HG02885 (cell line): ENCODE measurements at regions not wholly inside any gene's neighbourhood (a gene's known extent, or its start where the extent isn't known, plus 50 kb on each side); places are given as distances from the start of the nearest gene placed in this dataset.
A peak's percentile ranks its signal among the peaks of the same experiment; 100 is the strongest.

Experiments
- ATAC-seq: cut with Tn5 transposase; IDR thresholded peaks from one replicate; pipeline ENCODE4 v1.9.1; 2021; ENCODE audit warnings: mild to moderate bottlenecking; ENCODE audit not compliant: unreplicated experiment, poor library complexity

DNA sequence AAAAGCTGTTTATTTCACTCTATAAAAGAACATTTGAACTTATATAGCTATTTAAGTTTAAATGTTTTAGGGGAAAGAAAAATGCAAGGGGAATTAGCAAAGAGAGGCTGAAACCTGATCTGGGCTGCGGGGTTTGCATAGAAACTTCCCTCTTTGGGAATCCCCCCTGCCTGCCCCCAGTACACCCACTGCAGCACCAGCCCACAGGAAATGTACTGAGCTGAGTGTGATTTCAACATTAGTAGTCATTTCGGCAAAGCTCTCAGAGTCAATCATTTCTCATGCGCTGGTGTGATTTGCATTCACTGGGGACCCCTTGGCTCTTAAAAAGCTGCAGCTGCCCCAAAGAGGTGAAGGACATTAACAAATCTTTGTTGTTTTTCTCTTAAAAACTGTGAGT lies 859.4 kb downstream of the MAFB start:
- peak; percentile 85 for ATAC-seq

DNA sequence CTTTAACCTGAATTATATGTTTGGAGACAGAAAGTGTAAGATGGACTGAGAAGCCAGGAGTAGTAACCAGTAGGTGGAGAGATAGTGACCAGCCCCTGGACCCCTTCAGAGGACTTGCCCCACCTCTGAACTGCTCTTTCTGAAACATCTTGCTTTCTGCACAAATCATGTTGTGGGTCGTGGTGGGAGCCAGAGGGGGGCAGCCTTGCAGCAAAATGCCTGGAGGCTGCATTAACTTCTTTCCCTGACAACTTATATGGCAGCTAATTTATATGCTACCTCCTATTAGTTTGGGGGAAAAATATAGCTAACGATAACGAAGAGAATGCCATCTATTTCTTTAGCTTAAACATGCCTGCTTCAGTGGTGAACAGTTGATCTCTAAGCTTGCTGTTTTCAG lies 859.8 kb downstream of the MAFB start:
- peak; percentile 4 for ATAC-seq

DNA sequence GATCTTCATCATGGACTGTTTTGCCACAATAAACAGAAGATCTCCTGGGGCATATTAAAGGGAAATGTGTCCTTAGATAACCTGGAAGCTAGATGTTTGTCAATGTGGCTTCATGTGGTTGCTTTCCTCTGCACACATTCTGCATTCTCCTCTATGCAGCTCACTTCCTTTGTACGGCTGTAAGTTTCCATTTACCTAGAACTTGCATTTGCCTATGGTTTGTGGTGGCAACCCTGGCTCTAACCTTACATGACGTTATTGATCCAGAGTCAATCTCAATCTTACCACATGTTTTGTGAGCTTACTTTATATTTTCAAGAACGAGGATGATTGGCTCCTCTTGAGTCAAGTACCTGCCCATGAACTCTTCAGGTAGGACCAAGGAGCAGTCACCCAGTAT lies 863.1 kb downstream of the MAFB start:
- peak; percentile 68 for ATAC-seq

DNA sequence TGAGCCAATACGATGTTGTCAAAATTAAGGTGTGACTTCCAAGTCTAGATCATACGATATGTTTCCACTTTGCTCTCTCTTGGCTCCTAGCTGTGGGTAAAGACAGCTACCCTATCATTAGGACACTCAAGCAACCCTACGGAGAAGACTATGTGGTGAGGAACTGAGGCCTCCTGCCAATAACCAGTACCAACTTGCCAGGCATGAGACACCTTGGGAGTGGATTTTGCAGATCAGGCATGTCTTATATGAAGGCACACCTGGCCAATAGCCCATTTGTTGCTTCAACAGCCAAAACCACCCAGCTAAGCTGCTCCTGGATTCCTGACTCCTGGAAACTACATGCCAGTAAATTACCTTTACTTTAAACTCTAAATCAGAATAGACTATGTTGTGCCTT lies 863.4 kb downstream of the DHX35 start:
- no peak for ATAC-seq

DNA sequence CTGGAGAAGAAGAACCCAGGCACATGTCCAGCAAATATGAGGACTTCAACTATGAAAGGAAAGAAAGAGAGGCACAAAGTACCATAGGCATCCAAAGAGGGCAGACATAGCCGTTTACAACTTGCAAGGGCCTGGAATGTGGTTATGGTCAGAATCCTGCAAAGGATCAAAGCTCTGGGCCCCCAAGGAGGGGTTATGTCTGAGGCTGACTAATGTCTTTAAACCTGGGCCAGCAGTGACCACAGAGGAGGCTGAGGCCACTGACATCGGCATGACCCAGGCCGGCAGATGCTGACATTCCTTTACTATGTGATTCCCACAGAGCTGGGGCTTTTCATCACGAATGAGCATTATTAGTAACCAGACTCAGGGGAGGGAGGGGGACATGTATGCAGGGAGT lies 861.1 kb downstream of the DHX35 start:
- no peak for ATAC-seq

DNA sequence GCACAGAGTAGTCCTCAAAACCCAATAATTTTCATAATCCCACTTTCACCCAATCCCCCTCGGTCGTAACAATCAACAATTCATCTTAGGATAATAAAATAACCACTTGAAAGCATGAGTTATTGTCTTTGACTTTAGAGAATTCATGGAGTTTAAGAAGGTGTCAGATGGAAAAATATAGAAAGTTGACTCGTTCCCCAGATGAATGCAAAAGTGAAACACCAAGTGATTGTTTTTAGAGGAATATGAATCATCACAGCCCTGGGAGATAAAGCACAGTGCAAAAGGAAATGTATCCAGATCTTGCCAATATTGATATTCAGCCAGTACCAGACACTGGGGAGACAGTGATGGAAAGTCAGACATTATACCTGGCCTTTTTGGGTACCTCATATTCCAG lies 860.5 kb downstream of the DHX35 start:
- ATAC-seq: no peak

DNA sequence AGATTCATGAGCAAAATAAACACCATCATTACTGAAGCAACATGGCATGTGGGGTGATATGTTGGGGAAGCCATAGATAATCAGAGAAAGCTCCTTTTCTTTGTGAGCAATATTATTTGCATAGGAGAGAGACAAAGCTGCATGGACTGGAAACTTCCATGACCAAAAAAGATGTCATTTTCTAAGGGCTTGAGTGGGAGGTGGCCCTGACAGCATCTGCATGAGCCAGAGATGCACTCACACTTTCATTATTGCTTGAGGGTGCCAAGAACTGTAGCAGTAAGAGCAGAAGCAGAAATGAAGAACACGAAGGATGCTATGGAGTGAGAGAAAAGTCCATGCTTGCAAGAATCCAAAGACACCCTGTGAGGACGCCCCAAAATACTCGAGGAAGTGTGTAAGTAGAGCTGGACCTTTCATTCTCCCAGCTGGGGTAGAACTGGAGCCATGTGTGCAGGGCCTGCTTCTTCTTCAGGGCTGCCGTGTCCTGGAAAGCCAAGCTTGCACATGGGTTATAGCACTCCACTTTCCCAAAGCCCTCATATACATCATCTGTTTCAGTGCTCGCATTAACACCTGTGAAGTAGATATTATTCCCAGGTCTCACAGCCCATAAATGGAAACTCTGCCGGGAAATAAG lies 851.2 kb downstream of the DHX35 start:
- peak; percentile 79 for ATAC-seq

DNA sequence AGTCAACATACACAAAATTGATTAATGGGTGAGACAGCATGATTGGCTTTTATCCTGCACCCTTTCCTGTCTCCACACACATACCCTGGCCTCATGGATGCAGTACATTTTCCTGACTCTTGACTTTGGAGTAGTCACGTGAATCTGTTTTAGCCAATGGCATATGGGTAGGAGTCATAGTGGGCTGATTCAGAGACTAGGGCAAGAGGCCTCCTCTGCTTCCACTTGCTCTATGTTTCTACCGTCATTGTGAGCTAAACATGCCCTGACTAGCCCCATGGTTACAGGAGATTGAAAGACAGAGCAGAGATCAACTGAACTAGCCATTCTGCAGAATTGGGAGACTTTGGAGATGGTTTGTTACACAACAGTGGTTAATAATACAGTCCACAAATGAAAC lies 850.0 kb downstream of the DHX35 start:
- no peak for ATAC-seq

DNA sequence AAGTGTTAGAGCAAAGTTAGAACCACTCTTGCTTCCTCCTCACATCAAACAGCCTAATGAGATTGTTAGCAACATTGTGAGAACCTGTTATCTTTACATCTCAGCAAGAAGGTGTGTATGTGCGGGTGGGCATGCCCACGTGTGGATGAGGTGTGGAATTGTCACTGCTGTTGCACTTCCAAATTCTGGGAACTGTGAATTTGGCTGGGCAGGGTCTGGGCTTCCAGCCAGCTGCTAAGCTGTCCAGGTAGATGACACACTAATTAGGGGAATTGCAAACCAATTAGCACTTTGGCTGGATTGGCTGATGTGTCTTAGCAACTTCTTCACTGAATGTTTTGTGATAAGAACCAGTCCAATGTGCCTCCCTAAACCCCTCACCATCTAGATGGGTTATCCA lies 848.2 kb downstream of the DHX35 start:
- no peak for ATAC-seq

DNA sequence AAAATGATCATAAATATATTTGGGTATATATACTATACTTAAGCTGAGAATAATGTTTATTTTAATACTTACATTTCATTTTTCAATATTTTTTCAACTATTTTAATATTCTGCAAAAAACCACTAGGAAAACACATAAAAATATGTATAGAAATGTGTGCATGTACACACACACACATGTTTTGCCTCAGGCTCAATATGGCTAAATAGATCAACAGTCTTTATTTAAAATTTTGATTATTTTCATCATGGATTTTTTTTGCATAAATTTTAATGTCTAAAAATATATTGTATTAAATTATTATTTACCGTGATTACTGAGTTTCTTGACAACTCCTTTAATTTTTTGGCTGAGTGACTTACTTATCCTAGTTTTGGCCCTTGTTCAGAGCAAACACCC lies 846.5 kb downstream of the DHX35 start:
- ATAC-seq: no peak

DNA sequence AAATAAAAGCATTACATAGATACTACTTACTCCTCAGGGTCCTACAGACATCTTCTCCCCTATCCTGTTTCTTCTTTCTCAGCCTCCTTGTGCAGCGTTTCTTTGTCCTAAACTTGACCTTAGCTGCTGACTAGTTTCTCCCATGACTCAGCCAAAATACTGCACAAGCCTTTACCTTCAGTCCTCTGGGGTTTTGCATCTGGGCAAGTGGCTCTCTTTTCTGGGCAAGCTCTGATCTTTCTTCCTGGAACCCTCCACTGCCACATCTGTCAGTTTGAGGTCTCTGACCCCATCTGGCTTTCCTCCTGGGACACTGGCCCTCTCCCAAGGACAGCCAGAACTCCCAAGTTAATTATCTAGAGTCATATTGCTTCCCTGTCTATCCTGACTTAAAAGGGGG lies 838.4 kb downstream of the DHX35 start:
- ATAC-seq: peak; percentile 61

DNA sequence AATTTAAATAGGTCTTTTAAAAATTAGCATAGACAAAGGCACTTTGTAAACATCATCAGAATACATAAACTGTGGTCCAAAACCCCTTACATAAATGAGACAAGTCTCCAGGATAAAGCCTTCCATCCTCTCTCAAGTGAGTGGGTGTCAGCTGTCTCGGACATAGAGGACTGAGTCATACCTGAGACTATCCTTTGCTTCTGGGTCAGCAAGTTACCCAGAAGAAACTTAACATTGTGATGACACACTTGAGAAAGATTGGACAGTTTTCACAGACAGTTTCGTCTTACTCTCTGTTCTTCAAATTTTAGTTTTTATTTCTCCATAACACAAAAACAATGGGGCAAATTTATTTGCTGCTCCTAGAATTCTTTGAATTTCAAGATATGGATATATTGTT lies 838.0 kb downstream of the DHX35 start:
- peak; percentile 83 for ATAC-seq

DNA sequence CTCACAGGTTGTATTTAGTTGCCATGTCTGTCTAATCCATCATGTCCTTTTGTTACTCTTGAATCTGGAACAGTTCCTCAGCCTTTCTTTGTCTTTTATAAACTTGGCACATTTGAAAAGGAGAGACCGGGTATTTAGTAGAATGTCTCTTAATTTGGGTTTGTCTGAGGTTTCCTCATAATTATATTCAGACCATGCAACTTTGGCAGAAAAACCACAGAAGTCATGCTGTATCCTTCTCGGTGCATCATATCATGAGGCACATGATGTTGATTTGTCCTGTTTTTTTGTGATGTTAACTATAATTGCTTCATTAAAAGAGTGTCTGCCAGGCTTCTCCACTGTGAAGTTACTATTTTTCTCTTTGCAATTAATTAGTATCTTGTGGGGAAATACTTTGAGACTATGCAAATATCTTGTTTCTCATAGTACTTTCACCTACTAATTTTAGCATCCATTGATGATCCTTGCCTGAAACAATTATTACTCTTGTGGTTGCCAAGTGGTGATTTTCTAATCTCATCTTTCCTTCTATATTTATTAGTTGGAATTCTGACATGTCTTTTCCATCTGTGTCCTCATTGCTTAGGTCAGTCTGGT lies 837.3 kb downstream of the DHX35 start:
- no peak for ATAC-seq

DNA sequence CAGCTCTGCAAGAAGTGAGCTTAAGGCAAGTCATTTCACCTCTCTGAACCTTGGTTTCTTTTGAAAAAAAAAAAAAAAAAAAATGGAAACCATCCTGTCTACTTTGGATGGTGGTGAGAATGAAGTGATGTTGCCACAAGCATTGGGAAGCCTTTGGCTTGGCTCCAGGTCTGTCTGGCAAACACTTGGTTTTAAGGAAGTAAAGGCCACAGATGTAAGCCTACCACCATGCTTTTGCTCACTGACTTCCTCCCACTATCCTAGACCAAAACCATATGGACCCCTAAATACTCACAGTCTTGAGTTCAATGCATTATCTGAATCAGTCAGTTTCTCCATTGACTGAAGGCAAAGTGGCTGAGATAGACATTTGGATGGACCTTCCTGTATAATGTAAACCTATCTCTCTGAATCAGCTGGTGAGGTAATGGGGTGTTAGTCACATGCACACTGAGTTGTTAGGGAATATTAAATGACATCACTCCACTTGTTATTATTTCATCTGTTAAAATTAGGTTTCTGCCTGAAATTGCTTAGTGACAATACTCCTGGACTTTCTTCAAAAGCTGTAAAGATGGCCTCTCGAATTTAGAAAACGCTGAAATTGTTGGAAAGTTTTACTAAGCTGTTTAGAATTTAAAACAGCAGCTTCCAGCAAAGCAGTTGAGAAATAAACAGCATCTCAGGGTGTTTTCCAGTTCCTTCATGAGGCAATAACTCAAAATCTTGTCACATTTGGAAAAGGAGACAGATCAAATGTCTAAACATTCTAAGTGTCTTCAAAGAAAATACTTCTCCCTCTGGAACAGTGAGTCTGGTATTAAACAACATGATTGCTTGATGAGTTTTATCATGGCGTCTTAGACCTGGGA lies 833.5 kb downstream of the DHX35 start:
- ATAC-seq: no peak

DNA sequence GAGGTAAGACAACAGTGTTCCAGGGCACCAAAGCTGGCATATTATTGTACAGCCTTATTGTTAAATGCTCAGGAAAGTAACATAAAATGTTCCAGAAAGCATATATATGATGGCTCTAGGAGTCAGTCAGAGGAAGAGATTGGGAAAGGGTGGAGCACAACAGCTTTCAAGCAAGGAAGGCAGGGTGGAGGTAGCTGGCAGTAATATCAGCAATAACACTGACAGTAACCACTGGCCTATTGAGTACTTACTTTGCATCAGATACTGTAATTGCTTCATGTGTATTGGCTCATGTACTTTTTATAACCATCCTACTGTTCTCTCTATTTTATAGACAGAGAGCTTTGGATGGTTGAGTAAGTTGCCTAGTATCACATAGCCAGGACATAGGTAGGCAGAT lies 830.2 kb downstream of the DHX35 start:
- ATAC-seq: no peak

DNA sequence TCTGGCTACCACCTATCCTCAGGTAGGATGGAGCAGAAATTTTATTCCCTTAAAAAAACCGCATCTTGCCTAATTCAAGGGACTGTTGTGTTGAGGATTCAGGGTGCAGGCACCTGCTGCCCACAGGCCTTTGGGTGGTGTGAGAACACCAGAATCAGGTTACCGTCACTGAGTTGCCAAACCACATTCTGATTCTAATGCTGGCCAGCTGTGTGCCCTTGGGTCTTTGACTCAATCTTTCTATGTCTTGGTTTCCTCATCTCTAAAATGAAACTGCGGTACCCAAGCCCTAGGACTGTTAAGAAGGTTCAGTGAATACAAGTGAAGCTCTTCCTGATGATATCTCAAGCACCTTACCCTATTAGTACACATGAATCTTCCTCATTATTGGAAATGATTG lies 827.3 kb downstream of the DHX35 start:
- no peak for ATAC-seq

DNA sequence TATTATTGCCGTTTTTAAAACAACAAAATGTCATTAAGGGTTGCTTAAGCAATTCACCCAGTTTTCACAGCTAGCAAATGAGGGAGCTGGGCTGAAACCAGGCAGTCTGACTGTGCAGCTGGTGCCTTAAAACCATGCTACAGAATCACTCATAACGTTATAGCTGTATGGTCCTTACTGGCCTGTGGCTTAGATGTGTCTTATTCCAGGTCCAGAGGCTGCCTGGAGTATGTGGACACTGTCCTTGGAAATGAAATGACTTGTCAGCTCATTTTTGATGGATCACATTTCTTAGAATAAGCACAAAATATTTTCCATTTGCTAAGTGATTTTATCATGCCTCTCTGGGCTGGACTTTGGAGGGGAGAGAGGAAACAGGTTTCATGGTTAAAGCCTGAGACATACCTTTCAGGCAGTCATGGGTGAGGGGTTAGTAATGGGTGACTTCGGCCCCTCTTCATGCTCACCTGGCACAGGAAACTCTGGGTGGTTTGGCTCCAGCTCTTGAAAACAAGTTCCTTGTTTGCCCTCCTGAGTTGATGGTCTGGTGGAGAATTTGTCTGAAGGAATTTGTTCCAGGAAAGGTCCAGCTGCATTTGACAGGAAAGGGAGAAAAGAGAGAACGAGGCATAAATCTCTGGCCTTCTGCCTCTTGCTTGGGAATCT lies 823.2 kb downstream of the DHX35 start:
- no peak for ATAC-seq

DNA sequence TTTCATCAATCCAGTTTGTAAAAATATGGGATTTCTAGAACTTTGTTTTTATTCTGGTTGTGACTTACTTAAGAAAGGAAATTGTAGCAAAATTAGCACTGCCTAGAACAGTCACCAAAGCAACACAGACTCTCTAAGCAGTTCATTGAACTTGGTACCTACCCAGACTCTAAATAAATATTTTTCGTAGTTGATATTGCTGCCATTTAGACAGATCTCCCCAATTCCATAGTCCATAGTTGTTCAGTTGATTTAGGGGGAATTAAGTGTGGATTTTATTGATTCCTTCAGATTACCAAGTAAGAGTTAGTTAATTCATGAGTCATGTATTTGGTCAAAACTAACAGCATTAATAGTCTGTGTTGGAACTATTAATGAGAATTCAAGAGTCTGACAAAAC lies 822.5 kb downstream of the DHX35 start:
- ATAC-seq: no peak

DNA sequence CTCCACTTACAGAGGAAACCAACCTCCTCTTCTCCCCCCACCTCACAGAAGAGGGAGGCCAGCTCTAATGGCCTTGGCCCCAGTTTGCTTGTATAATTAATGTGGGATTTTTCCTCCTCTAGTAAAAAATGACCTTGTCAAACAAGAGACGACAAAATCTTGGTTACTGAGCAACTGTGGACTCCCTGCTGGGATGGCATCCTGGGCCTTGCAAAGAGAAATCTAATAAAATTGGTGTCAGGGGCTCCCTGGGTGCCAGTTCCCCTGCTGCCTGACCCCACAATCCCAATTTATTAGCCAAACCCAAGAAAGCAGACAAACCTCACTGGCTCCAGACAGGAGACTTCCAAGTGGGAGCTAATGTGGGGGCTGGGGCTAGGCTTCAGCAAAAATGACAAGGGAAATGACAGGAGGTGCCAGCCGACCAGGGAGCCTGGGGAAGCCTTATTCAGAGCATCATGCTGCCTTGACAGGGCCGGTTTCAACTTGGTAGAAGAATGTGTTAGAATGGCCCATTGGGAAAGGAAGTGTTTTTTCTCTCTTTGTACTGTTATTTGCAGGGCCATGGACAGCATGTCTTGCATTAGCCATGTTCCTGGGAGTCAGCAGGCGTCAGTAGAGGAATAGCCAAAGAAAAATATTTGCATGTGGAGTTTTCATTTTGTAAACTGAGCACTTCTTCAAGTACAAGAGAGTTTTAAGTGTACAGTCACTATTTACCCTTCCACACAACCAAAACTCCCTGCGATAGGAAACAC lies 816.9 kb downstream of the DHX35 start:
- ATAC-seq: no peak

DNA sequence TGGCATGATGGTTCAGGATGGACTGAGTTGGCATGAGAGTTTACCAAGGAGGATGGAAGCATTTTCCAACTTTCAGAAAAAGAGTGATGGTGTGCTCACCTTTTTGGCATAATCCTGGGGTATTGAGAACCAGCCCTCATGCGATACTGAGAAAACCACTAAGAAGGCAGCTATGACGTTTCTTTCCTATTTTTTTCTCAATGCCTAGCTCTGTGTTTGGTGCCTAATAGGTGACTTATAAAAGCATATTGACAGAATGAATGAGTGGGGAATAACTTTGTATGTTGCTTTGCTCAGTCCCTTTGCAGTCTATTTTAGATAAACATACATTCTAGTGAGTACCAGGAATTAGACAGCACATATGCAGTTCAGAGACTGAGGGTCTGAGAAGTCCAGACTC lies 816.3 kb downstream of the DHX35 start:
- no peak for ATAC-seq
